Fibroblast of skin of left biceps (primary cell): ENCODE measurements at regions not wholly inside any gene's neighbourhood (a gene's known extent, or its start where the extent isn't known, plus 50 kb on each side); places are given as distances from the start of the nearest gene placed in this dataset.
A peak's percentile ranks its signal among the peaks of the same experiment; 100 is the strongest.

Experiments
- DNase-seq, 2 experiments: peaks; one replicate each; pipeline ENCODE4 v3.0.0-alpha.2; 2013; ENCODE audit warnings: low read depth in 2 of 2

- no peak for DNase-seq
Measured at GRCh38 chr18:42137693-42138375, 182.8 kb downstream of the PIK3C3 start.

DNA sequence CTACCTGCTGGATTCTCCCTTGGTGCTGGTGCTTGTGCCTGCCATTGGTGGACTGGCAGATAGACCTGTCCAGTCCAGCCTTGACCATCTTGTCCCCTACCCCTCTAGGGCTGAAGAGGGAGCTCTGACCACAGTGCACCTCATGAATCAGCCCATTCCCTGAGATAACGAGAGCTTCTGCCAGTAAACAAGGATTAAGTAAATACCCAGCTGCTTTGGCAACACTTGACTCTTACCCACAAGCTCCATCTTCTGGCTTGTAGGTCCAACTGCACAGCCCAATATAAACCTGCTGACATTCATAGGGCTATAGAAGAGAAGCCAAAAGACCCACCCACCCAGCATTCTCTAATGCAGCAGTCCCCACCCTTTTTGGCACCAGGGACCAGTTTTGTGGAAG, 186.4 kb downstream of the PIK3C3 start:
- DNase-seq = no peak

GRCh38 chr18:42155024-42155423, 200.0 kb downstream of the PIK3C3 start:
- DNase-seq = no peak

DNA sequence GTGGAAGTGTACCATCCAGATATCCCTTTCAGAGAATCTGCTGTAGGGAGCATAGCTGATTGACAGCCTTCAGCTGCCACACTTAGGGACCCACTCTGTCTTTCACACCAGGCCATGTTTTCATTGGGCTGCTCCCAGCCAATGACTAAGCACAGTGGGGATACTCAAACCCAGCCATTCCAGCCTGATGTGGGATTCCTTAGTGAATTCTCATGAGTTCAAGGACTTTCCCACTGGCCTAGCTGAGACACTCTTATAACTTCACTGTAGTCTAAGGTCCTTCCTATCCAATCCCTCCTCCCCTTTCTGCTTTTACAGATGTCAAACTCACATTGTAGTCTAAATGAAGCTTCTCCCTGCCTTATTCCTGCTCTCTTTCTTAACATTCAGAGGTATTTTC, 201.2 kb downstream of the PIK3C3 start:
- no peak for DNase-seq

- DNase-seq = no peak
Measured at GRCh38 chr18:42157420-42157819, 202.4 kb downstream of the PIK3C3 start.

- DNase-seq = no peak
Measured at GRCh38 chr18:42157878-42158277, 202.8 kb downstream of the PIK3C3 start.

DNA sequence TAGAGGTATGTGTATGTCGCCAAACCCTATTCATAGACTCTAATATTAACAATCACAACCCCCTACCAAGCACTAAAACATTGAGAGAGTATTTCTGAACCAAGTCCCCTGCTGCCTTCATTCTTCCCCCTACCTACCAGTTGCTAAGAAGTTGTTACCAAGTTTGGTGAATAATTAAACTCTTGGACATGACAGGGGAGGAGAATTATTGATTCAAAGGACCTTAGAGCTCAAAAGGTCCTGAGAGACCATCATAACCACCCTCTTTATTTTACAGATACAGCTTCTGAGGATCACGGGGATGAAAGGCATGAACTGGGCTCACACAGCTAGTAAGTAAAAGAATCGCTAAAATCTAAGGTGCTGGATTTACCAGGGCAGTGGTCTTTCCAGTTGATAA, 204.1 kb downstream of the PIK3C3 start:
- no peak for DNase-seq

DNA sequence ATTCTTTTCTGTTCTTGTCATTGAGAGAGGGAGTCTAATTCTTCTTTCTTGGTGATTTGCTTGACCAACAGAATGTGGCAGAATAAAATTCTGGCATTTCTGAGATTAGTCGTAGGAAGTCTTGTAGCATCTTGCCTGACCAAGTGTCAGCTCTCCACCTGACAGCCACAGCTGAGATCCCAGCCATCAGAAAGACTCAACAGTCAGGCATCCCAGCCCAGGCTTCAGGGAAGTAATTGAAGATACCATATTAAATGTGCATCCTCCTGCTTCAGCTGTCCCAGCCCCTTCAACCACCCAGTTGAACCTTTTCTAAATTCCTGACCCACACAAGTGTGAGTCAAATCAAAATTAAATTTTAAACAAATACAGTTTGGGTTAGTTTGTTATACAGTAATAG, 208.3 kb downstream of the PIK3C3 start:
- no peak for DNase-seq

DNA sequence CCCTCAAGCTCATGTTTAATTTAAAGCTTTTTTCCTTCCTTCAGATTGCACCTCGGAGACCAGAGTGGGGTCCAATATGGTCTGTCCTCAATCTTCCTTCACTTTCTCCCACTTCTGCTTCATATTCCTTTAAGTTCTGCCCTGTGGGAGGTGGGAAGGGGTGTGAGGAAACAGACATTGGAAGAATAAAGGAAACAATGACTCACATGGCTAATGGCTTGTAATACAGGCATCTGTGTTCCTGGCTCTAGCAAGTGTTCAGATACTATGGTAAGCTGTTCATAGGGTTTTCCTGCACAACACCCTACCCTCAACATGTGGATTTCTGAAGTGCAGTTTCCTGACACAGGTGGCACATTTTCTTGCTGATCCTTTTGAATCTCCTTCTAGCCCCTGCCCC, 209.5 kb downstream of the PIK3C3 start:
- no peak for DNase-seq

- no peak for DNase-seq
Measured at GRCh38 chr18:42165922-42166513, 211.0 kb downstream of the PIK3C3 start.

DNA sequence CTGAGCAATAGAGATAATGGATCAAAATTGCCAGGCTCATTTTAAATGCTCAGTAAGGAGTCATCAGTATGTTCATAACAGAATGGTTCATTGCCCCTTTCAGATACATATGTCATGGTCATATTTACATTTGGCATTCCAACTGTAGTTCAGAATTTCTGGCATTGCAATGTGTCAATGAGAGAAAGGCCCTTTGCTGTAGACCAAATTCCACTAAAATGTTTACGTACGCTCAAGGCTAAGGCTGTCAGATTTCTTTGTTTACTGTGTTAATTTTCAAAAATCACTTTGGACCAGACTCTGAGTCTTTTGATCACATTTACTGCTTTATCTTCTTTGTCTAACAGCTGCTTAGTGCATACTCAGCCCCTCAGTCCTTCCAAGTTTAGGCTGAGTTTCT, 213.5 kb downstream of the PIK3C3 start:
- DNase-seq = no peak

DNA sequence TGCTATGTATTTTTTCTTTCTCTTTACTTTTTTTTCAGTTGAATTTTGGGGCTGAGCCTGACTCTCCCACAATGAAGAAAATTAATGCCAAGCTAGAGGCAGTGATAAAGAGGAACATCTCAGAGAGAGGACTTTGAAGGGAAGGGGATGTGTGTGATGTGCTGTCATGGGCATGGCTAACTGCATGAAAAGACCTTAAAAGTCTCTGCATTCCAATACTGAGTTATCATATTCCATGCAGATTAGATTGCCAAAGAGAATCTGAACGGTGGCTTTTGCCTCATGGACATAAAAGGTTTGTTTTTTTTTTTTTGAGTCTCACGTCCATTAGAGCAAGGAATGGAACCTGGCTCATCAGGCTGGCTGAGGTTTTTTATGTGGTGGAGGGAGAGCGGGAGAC, 213.9 kb downstream of the PIK3C3 start:
- DNase-seq = no peak

GRCh38 chr18:42174909-42175308, 219.9 kb downstream of the PIK3C3 start:
- no peak for DNase-seq

DNA sequence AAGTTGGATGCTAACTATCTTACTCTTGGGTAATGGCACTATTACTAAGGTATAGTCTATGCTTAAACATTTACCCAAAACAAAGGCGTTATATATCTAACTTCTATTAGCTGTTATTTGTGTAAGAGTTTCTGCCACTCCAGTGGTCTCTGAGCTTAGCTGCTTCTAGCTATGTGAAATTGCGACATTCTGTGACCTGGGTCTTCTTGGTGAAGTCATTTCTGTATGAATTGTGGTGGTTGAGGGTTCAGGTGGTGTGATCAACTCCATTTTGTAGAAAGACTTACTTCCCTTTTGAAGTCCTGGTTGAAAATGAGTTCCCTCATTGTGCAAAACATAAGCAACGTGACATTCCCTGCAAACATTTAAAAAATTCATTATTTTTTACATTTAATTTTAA, 221.6 kb downstream of the PIK3C3 start:
- DNase-seq = no peak

DNA sequence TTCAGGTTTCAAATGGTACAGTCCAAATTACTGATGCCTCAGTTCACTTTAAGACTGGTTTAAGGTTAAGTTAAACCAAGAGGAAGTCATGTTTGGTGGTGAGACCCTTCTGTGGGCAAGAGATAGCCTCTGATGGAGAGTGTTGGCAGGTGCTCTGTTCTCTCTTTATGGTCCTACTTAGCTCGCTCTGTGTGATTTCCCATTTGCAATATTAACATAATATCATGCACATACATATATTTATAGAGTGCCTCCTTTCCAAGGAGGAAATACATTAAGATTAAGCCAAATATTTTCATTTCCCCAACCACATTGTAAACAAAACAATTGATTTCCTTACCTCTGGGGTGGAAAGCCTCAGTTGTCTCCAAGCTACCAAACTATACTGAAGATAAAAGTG, 222.4 kb downstream of the PIK3C3 start:
- no peak for DNase-seq

DNA sequence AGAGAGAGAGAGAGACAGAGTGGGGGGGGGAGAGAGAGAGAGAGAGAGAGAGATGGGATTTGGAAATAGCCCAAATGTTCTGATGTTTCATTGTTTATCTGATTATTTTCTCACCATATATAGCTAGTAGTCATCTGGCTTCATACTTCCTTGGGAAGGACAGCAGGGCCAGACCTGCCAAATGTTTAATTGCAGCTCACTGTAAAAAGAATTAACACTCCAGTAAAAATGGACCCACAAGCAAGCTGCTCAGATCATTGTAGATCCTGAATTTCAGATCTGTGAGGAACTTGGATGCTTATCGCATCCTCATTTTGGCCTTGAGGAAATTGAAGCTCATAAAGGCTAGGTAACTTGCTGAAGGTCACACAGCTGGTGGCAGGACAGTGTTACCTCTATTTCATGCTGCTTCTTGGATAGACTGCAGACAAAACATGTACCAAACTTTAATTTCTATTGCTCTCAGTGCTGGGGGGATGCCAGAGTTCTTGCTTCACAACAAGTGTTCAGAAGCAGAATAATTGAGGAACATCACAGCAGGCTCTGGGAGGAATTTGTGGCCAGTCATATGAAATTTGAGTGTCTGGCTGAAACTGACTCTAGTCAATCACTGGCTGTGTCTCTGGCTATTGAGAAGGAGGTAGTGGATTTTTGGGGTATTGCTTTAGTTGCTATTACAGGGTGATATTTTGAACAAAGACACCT, 223.5 kb downstream of the PIK3C3 start:
- DNase-seq = no peak

- no peak for DNase-seq
Measured at GRCh38 chr18:42179542-42180121, 224.6 kb downstream of the PIK3C3 start.

GRCh38 chr18:42181474-42181873, 226.4 kb downstream of the PIK3C3 start:
- no peak for DNase-seq

DNA sequence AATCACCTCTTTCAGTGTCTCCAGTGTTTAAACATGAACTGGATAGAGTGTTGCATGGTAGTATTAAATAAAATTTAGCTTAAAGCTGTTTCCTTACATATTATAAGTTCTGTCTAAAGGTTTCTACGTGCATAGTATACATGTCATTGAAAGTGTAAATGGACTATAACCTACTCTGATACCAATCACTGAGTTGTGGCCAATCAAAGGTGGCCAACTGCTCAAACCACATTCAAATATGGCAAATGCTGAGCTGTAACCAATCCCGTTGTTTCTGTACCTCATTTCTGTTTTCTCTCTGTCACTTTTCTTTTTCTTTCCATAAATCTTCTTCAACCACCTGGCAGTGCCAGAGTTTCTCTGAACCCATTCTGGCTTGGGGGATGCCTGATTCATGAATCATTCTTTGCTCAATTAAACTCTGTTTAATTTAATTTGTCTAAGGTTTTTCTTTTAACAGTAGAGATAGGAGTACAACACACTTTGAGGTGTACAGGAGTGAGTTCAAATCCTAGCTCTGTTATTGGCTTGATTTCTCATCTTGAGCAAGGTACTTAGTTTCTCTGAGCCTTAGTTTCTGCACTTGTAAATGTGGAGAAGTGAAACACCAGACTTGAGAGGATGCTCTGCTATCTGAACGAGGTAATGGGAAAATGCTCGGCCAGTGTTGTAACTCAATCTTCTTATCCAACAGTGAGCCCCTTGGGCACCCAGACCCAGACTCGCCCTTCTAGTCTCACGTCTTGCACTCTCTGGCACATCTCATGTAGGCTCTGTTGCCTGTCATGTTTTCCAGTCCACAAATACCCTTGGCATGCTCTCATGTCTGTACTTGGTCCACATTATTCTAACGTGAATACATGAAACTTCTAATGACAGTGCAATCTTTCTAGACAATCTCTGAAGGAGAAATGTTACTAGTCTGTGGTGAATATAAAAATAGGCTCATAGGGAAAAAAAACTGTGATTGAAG, 228.0 kb downstream of the PIK3C3 start:
- DNase-seq = no peak

DNA sequence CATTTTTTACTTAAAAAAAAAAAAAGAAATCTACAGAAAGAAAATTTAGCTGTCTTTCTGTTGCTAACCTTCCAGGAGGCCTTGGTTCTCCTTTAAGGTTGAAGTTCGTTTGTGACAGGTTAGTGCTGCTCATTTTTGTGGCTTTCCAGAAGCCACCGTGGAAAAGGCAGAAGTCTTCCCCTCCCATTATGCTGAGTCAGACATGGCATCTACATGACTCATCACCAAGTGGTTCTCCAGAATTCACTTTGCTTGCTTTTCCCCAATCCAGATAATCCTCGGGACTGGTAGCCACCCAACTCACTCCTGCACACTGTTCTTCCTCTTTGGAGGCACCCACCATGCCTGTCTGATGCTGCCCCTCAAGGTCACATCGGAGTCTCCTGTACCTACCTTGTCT, 228.7 kb downstream of the PIK3C3 start:
- DNase-seq = peak; percentile 23 to 29

DNA sequence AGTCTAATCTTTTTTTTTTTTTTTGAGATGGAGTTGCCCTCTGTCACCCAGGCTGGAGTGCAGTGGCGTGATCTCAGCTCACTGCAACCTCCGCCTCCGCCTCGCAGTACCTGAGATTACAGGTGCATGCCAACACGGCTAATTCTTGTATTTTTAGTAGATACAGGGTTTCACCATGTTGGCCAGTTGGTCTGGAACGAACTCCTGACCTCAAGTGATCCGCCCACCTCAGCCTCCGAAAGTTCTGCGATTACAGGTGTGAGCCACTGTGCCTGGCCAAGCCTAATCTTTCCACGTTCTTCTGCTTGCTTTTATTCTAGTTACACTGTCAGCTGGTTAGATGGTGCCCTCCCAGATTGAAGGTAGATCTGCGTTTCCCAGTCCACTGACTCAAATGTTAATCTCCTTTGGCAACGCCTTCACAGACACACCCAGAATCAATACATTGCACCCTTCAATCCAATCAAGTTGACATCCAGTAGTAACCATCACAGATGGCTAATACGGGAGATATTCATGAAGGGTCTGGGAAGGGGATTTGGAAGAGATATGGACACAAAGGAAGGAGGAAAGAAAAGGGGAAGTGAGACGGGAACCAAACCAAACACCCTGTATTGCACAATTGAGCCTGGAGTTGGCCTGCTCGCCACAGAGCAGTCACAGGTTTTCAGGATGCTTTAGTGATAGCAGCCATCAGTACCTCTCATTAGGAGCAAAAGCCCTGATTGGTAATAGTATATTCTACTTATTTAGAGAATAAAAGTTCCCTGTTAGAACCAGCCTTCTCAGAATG, 229.8 kb downstream of the PIK3C3 start:
- no peak for DNase-seq
